ENCODE measurements at regions not wholly inside any gene's neighbourhood (a gene's known extent, or its start where the extent isn't known, plus 50 kb on each side); places are given as distances from the start of the nearest gene placed in this dataset.

DNA sequence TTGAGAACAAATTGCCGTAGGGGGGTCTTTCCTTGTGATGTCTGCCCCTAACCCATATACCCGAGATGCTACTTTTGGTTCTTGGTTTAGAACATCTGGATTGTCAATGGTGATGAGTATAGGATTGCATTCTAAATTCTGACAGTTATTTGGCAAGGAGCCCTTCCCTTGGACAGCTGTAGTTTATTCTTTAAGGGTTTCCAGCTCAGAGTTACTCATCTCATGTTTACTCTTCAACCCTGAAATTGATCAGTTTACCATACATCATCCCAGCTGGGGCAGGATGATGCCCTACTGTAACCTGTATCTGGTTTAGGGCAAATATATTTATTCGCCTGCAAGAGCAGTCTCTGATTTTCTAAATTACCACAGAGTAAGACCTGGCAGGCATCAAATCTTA, 85.7 kb upstream of the XCR1 start:
- no peak for DNase-seq

DNA sequence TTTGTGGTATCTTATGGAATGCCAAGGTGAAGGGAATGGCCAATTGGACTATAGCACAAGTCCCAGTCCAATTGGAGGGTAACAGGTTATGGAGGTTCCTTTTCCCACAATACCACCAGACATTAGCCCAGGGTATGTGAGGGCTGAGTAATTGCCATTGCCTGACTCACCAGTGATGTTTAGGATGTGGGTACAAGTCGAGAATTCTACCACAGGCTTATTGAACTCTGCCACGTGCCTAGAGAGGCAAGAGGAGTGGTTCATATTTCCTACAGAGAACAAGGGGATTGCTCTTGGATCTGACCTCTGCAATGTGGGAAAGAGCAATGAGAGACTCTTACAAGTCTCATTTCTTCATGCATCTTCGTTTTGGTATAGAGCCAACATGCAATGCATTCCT, 85.0 kb upstream of the XCR1 start:
- no peak for DNase-seq

DNA sequence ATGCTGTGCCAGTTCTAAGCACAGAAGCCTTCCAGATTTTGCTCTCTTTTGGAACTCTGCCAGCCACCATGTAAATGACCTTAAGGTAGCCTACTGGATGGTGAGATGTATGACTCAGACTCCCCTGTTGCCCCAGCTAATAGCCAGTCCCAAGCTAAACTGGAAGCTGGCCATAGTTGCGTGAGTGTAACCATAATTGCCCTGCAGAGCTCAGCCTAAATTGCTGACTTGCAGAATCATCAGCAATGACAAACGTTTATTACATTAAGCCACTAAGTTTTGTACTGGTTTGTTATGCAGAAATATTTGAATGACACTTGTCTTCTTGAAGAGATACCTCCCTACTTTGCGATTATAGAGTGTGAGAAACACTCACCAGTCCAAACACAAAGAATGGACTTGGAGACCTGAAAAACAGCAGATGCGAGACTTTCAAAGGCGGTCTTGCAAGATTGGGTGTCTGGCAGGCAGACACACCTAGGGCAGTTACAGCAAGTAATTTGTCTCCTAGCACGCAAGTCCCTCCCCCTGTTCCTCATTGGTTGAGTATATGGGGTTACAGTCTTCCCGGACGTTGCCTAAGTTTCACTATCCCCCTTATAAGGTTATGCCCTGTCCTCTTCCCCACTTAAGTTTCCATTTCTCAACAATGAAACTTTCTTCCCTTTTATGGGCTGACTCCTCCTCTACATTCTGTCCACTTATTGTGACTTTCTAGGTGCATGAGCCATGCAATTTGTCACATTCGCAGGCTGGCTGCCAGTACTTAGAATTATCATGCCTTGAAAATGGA, 83.6 kb upstream of the XCR1 start:
- no peak for DNase-seq

DNA sequence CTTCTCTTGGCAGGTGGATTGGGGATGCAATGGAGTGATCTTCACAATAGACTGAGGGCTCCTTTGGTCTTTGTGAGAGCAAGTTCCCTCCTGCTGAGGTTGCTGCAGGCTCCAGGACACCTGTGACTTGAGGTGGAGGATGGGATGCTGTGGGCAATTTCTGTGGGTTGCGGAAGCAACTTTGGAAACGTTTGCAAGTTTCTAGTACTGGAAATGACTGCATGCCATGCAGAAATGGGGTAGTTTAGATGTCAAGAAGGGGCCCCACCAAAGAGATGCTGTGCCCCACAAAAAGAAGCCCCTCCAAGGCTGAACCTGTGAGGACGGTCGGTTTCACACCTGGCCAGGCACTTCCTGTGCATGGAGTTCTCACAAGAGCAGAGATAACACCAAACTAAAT, 80.4 kb upstream of the XCR1 start:
- DNase-seq: no peak

DNA sequence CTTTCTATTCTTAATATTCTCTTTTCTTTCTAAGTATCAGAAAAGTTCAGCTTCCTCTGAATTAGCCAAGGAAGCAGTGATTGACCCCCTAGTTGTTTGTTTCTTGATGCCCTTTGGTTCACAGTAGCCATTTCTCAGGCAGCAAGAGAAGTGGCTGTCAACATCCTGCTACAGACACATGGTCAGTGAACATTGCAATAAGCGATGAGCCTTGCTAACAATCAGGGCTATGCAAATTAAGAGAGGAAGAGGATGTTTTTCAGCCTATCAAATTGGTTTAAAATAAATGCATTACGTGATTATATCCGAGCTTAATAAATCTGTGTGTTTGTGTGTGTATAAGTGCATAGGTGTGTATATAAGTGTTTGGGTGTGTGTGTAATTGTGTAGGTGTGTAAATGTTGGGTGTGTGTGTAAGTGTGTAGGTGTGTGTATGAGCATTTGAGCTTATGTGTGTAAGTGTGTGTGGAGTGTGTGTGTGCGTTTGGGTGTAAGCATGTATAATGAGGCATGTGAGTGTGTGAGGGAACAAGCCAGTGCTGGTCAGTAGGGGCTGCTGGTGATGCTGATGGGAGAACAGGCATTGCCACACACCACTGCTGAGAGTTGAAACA, 78.1 kb upstream of the XCR1 start:
- no peak for DNase-seq

DNA sequence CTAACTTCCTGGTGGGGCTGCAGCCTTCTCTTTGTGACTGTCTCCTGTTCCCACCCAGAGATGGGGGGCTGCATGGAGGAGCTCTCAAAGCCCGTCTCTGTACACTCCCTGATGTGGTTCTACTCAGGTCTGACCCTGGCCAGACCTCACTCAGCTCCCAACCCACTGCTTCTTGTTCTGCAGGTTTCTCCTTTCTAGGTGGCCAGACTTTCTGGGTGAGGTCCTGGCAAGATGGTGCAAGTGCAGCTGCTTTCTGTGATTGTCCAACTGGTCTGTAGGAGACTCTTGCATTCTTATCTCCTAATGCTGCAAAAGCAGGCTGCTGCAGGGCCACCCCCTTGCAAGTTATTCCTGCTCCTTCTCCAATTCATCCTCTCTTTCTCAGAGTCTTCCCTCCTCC, 77.4 kb upstream of the XCR1 start:
- no peak for DNase-seq

DNA sequence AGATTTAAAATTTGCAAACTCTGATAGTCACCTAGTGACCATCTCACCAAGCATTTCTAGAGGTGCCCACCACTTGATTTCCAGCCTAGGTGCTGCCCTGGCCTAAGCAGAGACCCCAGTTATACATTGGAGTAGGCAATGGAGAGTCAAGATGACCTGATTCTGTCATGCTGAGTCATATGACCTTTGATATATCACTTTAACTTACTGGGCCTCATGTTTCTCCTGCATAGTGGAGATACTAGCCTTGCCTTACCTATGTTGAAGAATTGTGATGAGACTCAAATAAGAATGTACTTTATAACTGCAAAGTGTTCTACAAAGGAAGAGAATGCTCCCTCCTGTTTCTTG, 75.5 kb upstream of the XCR1 start:
- DNase-seq: no peak

DNA sequence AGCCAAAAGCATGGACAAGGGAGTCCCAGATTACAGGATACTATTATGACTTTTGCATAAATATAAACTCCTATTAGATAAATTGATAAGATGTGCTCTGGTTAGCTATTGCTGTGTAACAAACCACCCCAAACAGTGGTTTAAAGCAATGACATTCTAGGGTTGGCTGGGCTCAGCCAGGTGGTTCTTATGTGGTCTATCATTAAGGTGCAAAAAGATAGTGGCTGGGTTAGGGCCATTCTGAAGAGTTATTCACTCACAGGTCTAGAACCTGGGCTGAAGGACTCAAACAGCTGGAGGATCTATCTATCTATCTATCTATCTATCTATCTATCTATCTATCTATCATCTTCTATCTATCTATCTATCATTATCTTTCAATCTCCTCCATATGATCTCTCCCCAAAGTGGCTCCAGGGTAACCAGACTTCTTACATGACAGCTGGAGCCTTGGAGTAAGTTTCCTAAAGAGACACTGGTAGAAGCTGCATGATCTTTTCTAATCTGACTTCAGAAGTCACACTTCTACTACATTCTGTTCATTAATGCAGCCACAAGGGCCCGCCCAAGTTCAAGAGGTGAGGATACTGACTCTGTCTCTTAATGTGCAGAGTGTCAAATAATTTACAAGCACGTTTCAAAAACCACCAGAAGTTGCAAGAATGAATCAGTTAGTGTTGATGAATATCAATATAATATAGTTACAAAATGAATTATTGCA, 74.9 kb upstream of the XCR1 start:
- DNase-seq: no peak

DNA sequence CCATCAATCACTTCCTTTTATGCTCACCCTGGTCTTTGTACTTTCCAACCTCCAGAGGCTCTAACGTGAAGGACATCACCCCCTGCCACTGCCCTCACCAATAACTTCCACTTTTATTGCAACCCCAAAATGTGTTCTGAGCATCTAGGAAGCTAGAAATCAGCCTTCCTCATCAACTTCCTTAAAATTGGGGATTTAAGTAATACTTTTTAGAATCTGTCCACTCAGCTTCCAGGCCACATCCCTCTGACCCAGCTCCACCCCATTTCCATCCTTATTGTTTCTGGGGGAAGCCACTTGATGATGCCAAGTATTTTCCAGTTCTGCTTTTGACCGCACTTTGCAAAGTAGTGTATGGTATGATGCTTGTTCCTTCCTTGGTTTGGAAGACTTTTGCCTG, 73.5 kb upstream of the XCR1 start:
- DNase-seq: no peak

DNA sequence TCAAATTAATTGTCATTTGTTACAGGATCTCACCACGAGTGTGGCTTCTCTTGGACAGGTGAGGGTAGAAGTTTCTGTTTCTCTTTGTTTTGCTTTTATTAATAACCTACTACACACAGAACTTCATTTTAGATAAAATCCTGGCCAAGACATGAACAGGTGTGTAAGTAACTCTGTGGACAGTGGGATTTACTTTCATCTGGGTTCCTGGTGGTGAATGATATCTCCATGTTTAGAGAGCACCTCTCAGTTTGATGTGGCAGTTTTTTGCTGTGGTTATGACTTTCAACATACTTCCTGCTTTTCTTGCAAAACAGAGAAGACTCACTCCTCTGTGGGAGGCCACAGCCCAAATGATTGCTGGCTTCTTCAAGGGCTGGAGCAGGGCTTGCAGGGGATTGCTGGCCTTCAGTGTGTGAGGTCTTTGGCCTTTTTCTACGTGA, 71.1 kb upstream of the XCR1 start:
- DNase-seq: no peak

DNA sequence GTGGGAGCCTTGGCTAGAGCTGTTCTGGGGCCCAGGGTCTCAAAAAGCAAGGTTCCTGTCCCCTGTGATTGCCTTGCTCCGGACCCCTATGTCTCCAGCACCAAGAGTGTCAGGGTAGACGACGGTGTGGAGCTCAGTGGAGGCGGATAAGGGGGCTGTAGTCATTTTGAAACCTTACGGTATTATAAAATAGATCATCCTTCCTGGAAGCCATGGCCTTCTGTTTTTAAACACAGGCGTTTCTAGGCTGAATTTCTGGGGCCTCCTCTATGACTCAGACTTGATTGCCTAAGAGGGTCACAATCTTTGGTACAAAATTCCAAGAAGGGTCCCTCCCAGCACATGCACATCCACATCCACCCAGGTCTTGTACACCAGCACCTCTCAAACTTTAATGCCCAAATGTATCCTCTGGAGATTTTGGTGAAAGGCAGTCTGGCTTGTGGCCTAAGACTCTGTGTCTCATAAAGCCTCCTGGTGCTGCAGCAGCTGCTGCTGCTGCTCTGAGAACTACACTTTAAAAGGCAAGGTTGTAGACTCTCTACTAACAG, 70.5 kb upstream of the XCR1 start:
- DNase-seq: no peak

DNA sequence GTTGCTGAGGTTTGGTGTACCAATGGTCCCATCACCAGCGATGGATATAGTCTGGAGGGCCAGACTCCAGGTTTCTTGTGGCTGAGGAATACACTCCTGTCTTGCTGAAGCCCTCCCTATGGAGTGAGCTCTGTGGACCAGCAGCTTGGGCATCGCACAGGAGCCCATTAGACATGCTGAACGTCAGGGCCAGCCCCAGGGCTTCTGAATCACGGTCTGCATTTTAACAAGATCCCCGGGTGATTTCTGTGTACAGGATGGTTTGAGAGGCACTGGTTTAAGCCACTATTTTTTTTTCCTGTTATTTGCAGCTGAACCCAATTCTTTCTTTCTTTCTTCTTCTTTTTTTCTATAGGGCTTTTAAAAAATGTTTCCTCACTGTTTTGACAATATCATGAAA, 69.5 kb upstream of the XCR1 start:
- DNase-seq: no peak

DNA sequence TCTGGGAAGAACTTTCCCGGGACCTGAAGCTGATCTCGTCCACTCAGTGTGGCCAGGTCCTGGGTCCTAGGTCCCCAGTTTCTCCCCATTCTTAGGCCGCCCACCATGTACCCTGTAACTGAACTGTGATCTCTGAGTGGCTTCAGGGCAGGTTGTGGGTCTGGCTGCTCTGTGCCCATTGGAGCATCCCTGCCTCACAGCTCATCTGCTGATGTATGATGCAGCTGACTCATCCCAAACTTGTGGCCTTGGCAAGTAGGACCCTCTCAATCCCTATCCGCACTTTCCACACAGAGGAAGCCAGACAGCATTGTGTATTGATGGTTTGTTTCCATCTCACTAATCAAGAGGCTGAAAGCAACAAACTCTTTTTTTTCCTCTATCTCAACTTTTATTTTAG, 69.1 kb upstream of the XCR1 start:
- no peak for DNase-seq

DNA sequence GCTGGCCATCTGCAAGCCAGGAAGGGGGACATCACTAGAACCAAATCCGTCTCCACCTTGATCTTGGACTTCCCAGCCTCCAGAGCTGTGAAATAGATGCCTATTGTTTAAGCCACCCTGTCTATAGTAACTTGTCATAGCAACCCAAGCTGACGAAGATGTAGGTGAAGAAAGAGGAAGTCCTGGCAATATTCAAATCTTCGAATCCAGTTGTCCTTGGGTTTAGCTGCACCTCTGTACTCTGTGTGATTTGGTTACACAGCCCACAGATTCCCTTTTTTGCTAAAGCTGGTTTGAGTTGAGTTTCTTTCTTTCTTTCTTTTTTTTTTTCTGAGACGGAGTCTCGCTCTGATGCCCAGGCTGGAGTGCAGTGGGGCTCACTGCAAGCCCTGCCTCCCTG, 68.0 kb upstream of the XCR1 start:
- DNase-seq: no peak

DNA sequence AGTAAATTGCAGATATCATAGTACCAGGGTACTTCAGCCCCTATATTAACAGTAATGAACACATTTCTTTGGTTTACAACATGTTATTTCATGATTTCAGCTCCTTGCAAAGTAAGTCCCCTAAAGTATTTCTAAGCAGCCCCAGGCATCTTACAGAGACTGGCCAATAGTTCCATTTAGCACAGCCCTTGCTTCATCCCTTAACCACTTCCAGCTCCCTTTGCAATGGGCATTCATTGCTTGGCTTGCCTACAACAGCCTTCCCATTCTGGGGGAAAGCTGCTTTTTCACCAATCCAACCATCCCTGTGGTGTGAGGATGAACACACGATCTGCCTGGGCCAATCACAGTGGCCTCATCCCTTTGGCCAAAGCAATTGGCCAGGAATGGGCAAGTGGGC, 67.2 kb upstream of the XCR1 start:
- DNase-seq: no peak

DNA sequence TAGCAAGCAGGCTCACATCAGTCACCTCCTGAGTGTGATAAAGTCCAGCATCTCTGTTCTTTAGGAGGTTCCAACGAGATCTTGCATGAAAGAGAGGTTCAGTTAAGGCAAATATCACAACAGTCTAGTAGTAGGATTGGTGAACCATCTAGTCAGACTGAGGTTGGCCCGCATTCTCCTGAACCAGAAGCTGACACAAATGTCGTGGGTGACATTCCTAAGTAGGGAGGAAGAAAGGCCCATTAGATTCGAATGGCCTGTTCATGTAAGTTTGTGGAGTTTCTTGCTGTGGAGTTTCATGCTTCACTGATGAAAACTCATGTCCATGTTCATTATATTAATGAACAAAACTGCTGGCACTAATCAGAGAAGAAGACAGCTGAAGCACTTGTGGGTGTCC, 66.7 kb upstream of the XCR1 start:
- DNase-seq: no peak

DNA sequence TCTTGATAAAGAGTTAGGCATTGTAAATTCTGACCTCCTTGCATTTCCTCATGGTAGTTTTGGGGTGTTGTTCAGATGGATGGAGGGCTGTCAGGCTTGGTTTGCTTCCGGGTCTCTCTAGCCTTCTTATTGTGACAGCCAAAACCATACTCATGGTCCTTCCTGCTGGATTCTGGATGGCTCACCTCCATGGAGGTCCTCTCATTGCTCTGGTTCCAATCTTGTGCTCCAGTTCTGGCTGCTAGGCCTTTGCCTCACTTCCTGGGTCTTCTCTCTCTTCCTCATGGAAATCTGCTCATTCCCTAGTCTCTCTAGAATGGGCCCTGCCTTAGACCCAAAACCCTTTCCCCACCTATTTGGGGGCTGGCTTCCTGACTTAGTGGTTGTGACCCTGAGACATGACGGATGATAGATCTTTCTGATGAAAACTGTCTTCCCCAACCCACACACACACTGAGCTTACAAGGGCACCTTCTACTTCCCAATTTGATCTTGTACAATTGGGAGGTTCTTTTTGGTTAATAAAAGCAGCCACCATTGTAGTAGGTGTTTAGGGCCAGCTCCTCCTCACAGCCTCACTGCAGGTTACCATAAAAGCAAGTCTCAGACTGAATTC, 66.2 kb upstream of the XCR1 start:
- DNase-seq: no peak

DNA sequence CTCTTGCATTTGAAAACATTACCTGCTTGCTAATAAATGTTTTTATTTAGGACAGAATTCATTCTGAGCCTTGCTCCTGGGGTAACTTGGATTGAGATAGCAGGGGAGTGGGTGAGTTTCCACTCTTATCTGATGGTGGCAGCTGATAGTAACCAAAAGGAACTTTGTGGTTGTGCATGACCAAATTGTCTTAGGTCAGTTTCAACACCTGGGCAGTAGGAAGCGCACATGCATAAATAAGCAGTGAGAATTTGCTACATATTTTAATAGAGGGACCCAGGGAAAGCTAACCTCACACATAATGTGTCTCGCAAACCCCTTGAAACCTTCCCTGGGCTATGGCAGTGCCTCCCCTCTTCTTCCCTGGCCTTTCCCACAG, 65.4 kb upstream of the XCR1 start:
- no peak for DNase-seq

DNA sequence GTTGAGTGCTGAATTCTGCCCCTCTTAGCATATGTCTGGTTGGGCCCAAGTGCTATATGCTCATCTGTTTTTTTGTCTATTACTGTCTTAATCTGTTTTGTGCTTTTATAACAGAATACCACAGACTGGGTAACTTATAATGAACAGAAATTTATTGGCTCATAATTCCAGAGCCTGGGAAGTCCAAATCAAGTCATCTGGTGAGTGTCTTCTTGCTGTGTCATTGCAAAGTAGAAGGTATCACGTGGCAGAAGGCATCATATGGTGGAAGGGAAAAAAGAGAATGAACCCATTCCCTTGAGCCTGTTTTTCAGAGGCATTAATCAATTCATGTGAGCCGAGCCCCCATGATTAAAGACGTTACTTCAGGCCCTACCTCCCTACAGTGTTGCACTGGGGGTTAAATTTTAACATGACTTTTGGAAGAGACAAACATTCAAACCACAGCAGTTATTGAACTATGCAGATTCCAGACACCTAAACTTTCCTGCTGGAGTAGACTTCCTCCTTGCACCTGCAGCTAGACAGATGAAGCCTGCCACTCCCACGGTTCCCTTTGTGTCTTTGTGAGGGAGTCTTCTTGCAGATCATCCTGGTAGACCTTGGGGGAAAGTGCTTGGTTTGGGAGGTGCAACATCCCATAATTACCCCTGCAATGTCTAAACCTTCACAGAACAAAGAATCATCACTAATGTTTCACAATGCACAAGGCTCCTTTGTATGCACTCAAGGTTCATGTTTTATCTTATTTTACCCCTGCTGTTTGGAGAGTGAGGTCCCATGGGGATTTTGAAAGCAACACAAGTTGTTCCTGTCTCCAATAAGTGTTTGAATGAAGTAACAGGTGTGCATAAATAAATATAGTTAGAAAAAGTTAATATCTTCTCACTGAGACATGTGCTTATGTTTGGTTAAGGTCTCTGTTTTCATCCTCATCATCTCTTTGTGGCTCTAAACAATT, 64.7 kb upstream of the XCR1 start:
- DNase-seq: no peak

DNA sequence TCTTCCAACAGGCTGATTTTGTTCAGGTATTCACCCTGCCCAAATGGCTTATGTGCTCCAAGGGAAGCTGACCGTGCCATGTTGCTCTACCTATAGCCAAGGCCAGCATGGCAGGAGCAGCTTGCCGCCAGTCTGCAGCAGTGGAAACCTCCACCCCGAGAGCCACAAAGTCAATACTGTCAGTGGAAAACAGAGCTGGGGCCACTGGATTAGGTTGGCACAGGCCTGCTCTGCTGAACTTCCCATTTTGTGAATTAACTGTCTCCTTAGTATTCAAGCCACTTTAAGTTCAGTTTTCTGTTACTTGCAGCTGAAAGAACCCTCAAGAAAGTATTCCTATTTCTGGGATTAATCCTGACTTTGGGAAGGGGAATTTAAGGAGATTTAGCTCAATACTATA, 63.8 kb upstream of the XCR1 start:
- DNase-seq: no peak

DNA sequence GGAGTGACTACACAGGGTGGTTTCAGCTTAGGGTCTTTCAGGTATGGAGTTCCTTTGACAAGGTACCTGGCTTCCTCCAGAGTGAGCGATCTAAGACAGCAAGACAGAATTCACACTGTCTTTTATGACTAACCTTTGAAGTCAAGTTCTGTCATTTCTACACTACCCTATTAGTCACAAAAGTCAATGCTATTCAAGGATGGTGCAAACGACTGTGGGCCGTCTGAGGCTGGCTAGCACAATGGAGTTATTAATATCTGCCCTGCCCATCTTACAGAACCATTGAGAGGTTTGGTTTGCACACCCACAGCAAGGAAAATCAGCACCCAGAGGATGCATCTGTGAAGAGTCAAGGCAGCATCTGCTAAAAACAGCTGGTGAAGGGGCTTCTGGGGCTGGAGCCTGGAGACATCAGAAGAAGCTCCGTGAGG, 62.9 kb upstream of the XCR1 start:
- DNase-seq: no peak

DNA sequence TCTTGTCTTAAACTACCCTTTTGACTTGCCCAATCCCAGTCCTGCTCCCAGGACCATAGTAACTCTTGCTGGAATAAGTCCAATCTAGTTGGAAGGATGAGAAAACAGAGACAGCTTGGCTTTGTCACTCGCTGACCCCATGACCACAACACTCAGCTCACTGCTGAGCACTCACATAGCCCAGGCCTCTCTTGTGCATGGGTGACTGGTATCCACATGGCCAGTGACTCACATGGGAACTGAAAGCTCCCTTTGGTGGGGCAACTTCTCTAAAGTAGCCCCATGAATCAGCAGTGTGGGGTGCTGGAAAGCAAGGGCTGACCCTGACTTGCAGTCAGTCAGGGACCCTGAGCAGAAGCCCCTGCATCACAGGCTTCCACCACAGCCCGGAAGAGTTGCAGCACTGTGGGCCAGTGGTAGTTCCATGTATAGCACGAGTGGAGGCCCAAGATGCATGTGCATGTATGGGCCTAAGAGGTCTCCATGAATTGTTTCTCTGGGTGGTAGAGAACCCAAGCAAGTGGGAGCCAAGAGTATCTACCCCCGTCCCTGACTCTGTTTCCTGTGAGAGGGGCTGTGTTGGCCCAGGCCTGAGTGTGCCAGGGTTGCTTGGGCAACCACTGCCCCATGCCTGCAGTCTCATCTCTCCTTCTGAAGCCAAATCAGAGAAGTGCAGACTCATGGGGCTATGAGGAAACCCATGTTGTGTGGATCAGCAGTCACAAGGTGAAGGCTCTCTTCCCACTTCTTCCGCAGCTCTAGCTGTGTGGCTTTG, 62.1 kb upstream of the XCR1 start:
- DNase-seq: no peak
